Thyroid gland (tissue), 4 donors: ENCODE measurements at regions not wholly inside any gene's neighbourhood (a gene's known extent, or its start where the extent isn't known, plus 50 kb on each side); places are given as distances from the start of the nearest gene placed in this dataset.

ENCODE experiments used
- DNase-seq, 2 donors: peaks; one replicate each; pipeline ENCODE4 v3.0.0-alpha.2; 2019
- H3K27ac ChIP-seq, 3 donors: fragments of 200-600 bp; sonication (generic); 1 replicate in 2 of 3; 2 replicates in 1 of 3; pipeline ENCODE4 v1.5.1; 2016 to 2019; ENCODE audit warnings: mild to moderate bottlenecking in 1 of 3, moderate library complexity in 1 of 3
- H3K27me3 ChIP-seq: fragments of 200-600 bp; sonication (generic); one replicate; pipeline ENCODE4 v1.5.1; 2019
- H3K36me3 ChIP-seq, 2 donors: fragments of 200-600 bp; sonication (generic); one replicate each; pipeline ENCODE4 v1.5.1; 2016 to 2019
- H3K4me1 ChIP-seq, 2 donors: fragments of 200-600 bp; sonication (generic); one replicate each; pipeline ENCODE4 v1.5.1; 2017 to 2019
- H3K4me3 ChIP-seq, 3 donors: fragments of 200-600 bp; sonication (generic); replicated peaks in 1 of 3; 1 replicate in 2 of 3; 2 replicates in 1 of 3; pipeline ENCODE4 v1.5.1; 2016; ENCODE audit warnings: mild to moderate bottlenecking in 1 of 3
- H3K9me3 ChIP-seq: fragments of 200-600 bp; sonication (generic); one replicate; pipeline ENCODE4 v1.5.1; 2017
- CTCF ChIP-seq, 6 experiments: fragments of 200-600 bp in 3 of 6; fragments of 450-650 bp in 3 of 6; sonication (generic) in 3 of 6; IDR thresholded peaks; one replicate each; pipeline ENCODE4 v1.5.1; 2016 to 2019; ENCODE audit warnings: antibody characterized with exemption in 6 of 6, mild to moderate bottlenecking in 2 of 6, inconsistent platforms in 1 of 6, moderate library complexity in 1 of 6
- POLR2A ChIP-seq, 2 donors: fragments of 450-650 bp; IDR thresholded peaks; one replicate each; pipeline ENCODE4 v1.6.1; 2017; ENCODE audit warnings: antibody characterized with exemption in 2 of 2, mild to moderate bottlenecking in 2 of 2, moderate library complexity in 1 of 2
- WGBS, 2 donors: methylation state at CpG; one replicate each; pipeline ENCODE4 v1.1.5; 2017; 5-methylcytosine and 5-hydroxymethylcytosine counted together
- intact Hi-C: fragments of 100-400 bp; cut with DNase I; formaldehyde crosslinking; loops from one replicate; pipeline ENCODE4 v1.15.1; 2023

DNA sequence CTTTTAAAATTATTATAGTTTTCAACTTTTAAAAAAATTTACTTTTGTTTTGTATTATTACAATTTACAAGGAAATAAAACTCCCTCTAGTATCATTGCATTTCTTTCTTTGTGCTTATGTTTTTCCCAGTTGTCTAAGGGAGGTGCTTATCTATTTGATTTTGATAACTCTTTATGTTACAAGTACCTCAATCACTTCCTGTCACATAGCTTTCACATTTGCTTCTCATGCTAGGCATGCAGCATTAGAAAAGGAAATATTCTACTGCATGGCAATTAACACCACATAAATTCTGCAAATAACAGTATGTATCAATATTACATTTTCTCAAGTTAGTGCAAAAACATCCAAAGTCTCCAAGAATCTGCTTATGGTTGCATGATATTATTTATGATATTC lies 180.3 kb upstream of the HS3ST1 start:
- H3K4me3 ChIP-seq: no peak overlapping the region
- no peaks in the 10 kb centered on the region for H3K27me3 ChIP-seq
- no peak for DNase-seq
- no peaks in the 10 kb centered on the region for H3K4me1 ChIP-seq
- H3K9me3 ChIP-seq: no peaks in the 10 kb centered on the region
- H3K27ac ChIP-seq: no peak overlapping the region
- intact Hi-C loops: loop anchor here (10.0 kb wide), 1 partner anchor 456 kb away; no protein-coding TSS in a partner anchor
- H3K36me3 ChIP-seq: no peaks in the 10 kb centered on the region
- no peak for TF ChIP-seq POLR2A (IDR thresholded peaks at IDR 0.05)
- TF ChIP-seq CTCF (IDR thresholded peaks at IDR 0.05): no peak

DNA sequence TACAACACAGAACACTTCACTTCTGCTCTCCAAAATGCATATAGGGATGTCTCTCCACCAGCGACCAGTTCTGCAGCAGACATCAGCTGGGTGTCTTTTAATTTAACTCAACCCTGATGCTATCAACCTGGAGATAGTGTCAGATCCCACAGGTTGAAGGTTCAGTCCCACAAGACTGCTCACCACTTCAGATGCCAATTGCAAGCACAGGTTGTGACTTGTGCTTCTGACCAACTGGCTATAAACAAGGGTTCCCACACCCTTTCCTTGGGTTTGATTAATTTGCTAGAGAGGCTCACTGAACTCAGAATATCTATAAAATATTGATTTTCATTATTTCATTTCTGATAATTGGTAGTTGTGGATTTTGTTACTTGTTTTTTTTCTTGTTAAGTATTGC lies 177.4 kb upstream of the HS3ST1 start:
- 52 to 67% methylated on average over 1 of the region's 1 CpG for WGBS, 2 donors
- intact Hi-C loops: loop anchor here (10.0 kb wide), 1 partner anchor 459 kb away; no protein-coding TSS in a partner anchor
- Histone ChIP-seq H3K36me3 (no peaks in the 10 kb centered on the region), H3K27ac (no peak overlapping the region), H3K9me3 (no peaks in the 10 kb centered on the region), H3K4me3 (no peak overlapping the region), H3K27me3 (no peaks in the 10 kb centered on the region), H3K4me1 (no peaks in the 10 kb centered on the region)
- DNase-seq: no peak
- TF ChIP-seq POLR2A (IDR thresholded peaks at IDR 0.05) (no peak), CTCF (IDR thresholded peaks at IDR 0.05) (no peak)

DNA sequence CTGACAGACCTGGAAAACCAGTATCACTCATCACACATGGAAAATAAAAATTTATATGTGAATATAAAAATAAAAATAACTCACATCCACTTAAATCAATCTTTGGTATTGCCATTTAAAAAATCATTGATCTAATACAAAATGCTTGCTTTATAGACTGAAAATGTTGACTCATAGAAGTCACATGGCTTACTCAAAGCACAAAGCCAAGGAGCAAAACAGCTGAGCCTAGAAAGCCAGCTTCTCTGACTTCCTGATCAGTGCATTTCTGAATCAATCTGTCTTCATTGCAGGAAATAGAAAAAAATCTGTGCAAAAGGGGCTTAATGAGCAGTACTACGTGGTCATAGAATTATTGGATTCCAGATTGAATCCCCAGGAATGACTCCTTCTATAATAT lies 176.9 kb upstream of the HS3ST1 start:
- intact Hi-C loops: loop anchor here (10.0 kb wide), 1 partner anchor 459 kb away; no protein-coding TSS in a partner anchor
- H3K4me3 ChIP-seq: no peak overlapping the region
- no peaks in the 10 kb centered on the region for H3K36me3 ChIP-seq
- WGBS, 2 donors: 42 to 76% methylated on average over 1 of the region's 1 CpG
- H3K27ac ChIP-seq: no peak overlapping the region
- TF ChIP-seq POLR2A (IDR thresholded peaks at IDR 0.05): no peak
- TF ChIP-seq CTCF (IDR thresholded peaks at IDR 0.05): no peak
- DNase-seq: no peak
- no peaks in the 10 kb centered on the region for H3K4me1 ChIP-seq
- H3K27me3 ChIP-seq: no peaks in the 10 kb centered on the region
- H3K9me3 ChIP-seq: no peaks in the 10 kb centered on the region

DNA sequence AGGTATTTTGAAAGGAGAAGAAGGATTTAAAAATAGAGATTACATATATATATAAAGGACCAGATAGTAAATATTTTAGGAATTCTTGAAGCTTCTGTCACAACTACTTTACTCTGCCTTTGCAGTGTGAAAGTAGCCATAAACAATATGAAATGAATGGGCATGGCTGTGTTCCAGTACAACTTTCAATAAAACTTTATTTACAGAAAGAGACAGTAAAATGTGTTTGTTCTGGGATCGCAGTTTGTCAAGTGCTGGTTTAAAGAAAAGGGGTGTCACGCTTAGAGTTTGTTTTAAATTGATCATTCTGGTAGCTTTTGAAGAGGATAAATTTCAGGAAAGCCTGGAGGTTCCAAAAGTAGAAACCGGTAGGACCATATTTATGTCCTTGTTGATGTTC lies 176.1 kb upstream of the HS3ST1 start:
- intact Hi-C loops: loop anchor here (10.0 kb wide), 1 partner anchor 460 kb away; no protein-coding TSS in a partner anchor
- H3K27ac ChIP-seq: no peak overlapping the region
- TF ChIP-seq CTCF (IDR thresholded peaks at IDR 0.05) (no peak), POLR2A (IDR thresholded peaks at IDR 0.05) (no peak)
- WGBS, 2 donors: 76 to 83% methylated on average over 3 of the region's 3 CpGs
- no peaks in the 10 kb centered on the region for H3K36me3 ChIP-seq
- H3K4me1 ChIP-seq: no peaks in the 10 kb centered on the region
- H3K4me3 ChIP-seq: no peak overlapping the region
- DNase-seq: no peak
- H3K9me3 ChIP-seq: no peaks in the 10 kb centered on the region
- no peaks in the 10 kb centered on the region for H3K27me3 ChIP-seq

DNA sequence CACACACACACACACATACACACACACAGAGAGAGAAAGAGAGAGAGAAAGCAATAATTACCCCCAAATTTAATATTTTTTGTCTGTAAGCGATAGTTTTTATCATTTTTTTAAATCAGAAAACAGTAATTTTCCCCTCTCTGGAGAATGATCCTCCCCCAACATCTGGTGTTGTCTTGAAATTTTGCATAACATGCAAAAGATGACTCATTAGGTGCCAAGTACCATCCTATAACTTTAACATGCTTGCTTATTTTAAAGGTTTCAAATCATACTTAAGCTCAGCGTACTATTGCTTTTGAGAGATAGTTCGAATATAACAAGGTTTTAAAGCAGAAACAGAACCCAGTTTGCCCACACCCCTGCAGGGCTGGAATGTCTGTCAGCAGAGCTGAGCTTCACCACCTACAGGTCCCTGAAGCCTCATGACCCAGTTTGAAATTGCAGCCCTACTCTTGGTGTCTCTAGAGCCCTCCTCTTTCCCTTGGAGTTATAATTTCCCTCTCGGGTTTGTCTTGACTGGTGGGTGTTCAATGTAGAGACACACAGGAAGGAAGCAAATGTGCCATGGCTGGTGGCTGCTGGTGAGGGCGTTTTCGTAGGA lies 175.0 kb upstream of the HS3ST1 start:
- no peaks in the 10 kb centered on the region for H3K36me3 ChIP-seq
- intact Hi-C loops: loop anchor here (10.0 kb wide), 1 partner anchor 461 kb away; no protein-coding TSS in a partner anchor
- H3K9me3 ChIP-seq: no peaks in the 10 kb centered on the region
- WGBS, 2 donors: 80 to 81% methylated on average over 6 of the region's 6 CpGs
- DNase-seq: no peak
- TF ChIP-seq CTCF (IDR thresholded peaks at IDR 0.05): no peak
- TF ChIP-seq POLR2A (IDR thresholded peaks at IDR 0.05): no peak
- H3K4me1 ChIP-seq: no peaks in the 10 kb centered on the region
- no peak overlapping the region for H3K4me3 ChIP-seq
- H3K27me3 ChIP-seq: no peaks in the 10 kb centered on the region
- H3K27ac ChIP-seq: no peak overlapping the region
